Heart left ventricle (tissue), 16 donors: ENCODE measurements at regions not wholly inside any gene's neighbourhood (a gene's known extent, or its start where the extent isn't known, plus 50 kb on each side); places are given as distances from the start of the nearest gene placed in this dataset.

Source experiments
- ATAC-seq, 4 donors: fragments of 200-7000 bp; cut with Tn5 transposase; one replicate each; pipeline ENCODE4 v1.9.1; 2020 to 2022; ENCODE audit warnings: moderate library complexity in 4 of 4, mild to moderate bottlenecking in 3 of 4, moderate number of reproducible peaks in 1 of 4
- DNase-seq, 5 donors: peaks; one replicate each; pipeline ENCODE4 v3.0.0-alpha.2; 2020
- H3K27ac ChIP-seq, 12 donors: fragments of 200-600 bp; sonication (generic) in 4 of 12; one replicate each; pipeline versions ENCODE4 v1.5.0 to v1.8.0; 2016 to 2022; ENCODE audit warnings: mild to moderate bottlenecking in 2 of 12
- H3K27me3 ChIP-seq, 9 donors: fragments of 200-600 bp; sonication (generic) in 2 of 9; one replicate each; pipeline versions ENCODE4 v1.5.1 to v1.8.0; 2016 to 2022; ENCODE audit warnings: mild to moderate bottlenecking in 3 of 9
- H3K36me3 ChIP-seq, 9 donors: fragments of 200-600 bp; sonication (generic) in 2 of 9; one replicate each; pipeline versions ENCODE4 v1.5.0 to v1.8.0; 2018 to 2022; ENCODE audit warnings: mild to moderate bottlenecking in 2 of 9
- H3K4me1 ChIP-seq, 12 donors: fragments of 200-600 bp; sonication (generic) in 4 of 12; one replicate each; pipeline versions ENCODE4 v1.5.0 to v1.8.0; 2016 to 2022; ENCODE audit warnings: mild to moderate bottlenecking in 3 of 12
- H3K4me3 ChIP-seq, 12 donors: fragments of 200-600 bp; sonication (generic) in 4 of 12; one replicate each; pipeline versions ENCODE4 v1.5.0 to v1.8.0; 2017 to 2022; ENCODE audit warnings: mild to moderate bottlenecking in 9 of 12, moderate library complexity in 4 of 12
- H3K9me3 ChIP-seq, 12 donors: fragments of 200-600 bp; sonication (generic) in 4 of 12; one replicate each; pipeline versions ENCODE4 v1.5.0 to v1.8.0; 2016 to 2022; ENCODE audit warnings: mild to moderate bottlenecking in 1 of 12
- CTCF ChIP-seq, 12 donors: fragments of 200-600 bp; sonication (generic) in 4 of 12; IDR thresholded peaks; one replicate each; pipeline versions ENCODE4 v1.5.0 to v1.8.0; 2018 to 2022; ENCODE audit warnings: antibody characterized with exemption in 12 of 12, mild to moderate bottlenecking in 5 of 12
- POLR2A ChIP-seq, 2 donors: fragments of 450-650 bp; IDR thresholded peaks; one replicate each; pipeline ENCODE4 v1.6.1; 2017; ENCODE audit warnings: antibody characterized with exemption in 2 of 2, mild to moderate bottlenecking in 2 of 2, moderate library complexity in 2 of 2
- WGBS, 4 donors: extraction: QIAGEN DNeasy Blood & Tissue Kit in 2 of 4; methylation state at CpG; one replicate each; pipeline versions ENCODE4 v1.1.5 to v1.1.7; 2013 to 2018; 5-methylcytosine and 5-hydroxymethylcytosine counted together
- intact Hi-C, 10 donors: fragments of 100-400 bp; cut with DNase I; formaldehyde crosslinking; loops; one replicate each; pipeline versions ENCODE4 v1.11.1 to v1.14.2; 2022
- donor health status: ischemic (EF 13 %, LVEDD 7.1; RV severe dilation, severe dysfunction).
- donor health status: healthy with polysubstance abuse.
- donor health status: DM: no; HTN: yes; CAD: no.
- donor health status: DM: no; HTN: no; CAD: no.
- donor health status: ischemic (EF 25% LVEDD 6.9; RV normal size, moderate dysfunction).
- donor health status: ischemic (EF 25% LVEDD 5.7; RV mildly dilated, moderate dysfunction).
- donor health status: healthy.
- donor health status: DM: yes; HTN: yes; CAD: no.
- donor health status: ischemic (EF 35%, LVEDD 5.7; RV mildly dilated, moderate dysfunction).
- donor health status: nonischemic (EF 11% LVEDD 7.7; RV severe dilation, severe dysfunction).
- donor health status: DM: yes; HTN: yes; CAD: no.
- donor health status: PGD.
- donor health status: ischemic (EF 29% LVEDD 5.4; RV normal size, mild dysfunction).
- donor health status: nonischemic (EF 23%, LVEDD 6.1; RV moderate dilation, normal function).

DNA sequence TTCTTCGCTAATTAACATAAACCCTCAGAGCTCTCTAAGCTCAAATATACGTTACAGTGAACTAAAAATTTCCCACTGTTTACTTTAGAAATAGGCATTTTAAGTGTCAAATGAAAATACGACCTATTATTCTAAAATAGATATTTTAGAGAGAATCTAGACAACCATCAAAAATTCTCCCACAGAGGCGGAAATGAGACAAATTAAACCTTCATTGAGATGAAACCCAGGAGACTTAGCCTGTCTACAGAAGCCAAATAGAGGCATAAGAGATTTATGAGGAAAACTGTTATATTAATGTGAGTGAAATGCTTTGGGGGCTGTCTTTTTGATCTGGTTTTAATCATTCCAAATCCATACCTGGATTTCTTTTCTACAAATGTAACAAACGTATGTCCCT, 232.0 kb upstream of the GRIA4 start:
- TF ChIP-seq CTCF (IDR thresholded peaks at IDR 0.05) (no peak), POLR2A (IDR thresholded peaks at IDR 0.05) (no peak)
- DNase-seq (no peak), ATAC-seq (no peak)
- no peak overlapping the region for H3K4me3 ChIP-seq
- no peaks in the 10 kb centered on the region for H3K36me3 ChIP-seq
- H3K27me3 ChIP-seq, result no peaks in the 10 kb centered on the region
- 84 to 88% (median 87%) methylated on average over 5 of the region's 5 CpGs for WGBS, 4 donors
- no peaks in the 10 kb centered on the region for H3K4me1 ChIP-seq
- intact Hi-C loops, result no loop called here
- no peak overlapping the region for H3K27ac ChIP-seq
- H3K9me3 ChIP-seq, result peaks cover 0 to 14% (median 0%) of the 10 kb centered on the region in 12 donors

- Histone ChIP-seq H3K27ac (no peak overlapping the region), H3K9me3 (peaks cover 0 to 14% (median 0%) of the 10 kb centered on the region in 12 donors), H3K4me3 (no peak overlapping the region), H3K36me3 (no peaks in the 10 kb centered on the region), H3K4me1 (no peaks in the 10 kb centered on the region), H3K27me3 (no peaks in the 10 kb centered on the region)
- intact Hi-C loops, result no loop called here
- TF ChIP-seq POLR2A (IDR thresholded peaks at IDR 0.05) (no peak), CTCF (IDR thresholded peaks at IDR 0.05) (no peak)
- 26 to 38% (median 35%) methylated on average over 6 of the region's 6 CpGs for WGBS, 4 donors
- DNase-seq (no peak), ATAC-seq (no peak)
These were observed 232.6 kb upstream of the CARD18 start for GRCh38 chr11:105372206-105372605.

DNA sequence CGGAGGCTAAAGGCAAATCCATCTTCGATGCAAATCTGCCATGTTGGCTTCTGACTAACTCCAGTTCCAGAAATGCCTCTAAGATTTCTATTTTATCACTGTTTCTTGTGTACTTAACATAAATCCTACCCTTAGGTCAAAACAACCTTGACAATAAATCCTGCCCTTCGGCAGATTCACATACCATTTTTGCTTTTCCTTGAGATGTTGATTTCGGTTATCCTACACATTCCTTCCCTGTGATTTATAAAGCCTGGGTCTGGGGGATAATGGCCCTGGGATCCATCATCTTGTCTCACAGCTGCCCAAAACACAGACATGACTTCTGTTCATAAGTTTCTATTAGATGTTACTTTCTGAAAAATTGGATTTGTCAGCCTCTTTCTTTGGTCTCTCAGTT, 231.7 kb upstream of the CARD18 start:
- 75 to 81% (median 79%) methylated on average over 4 of the region's 4 CpGs for WGBS, 4 donors
- no peaks in the 10 kb centered on the region for H3K27me3 ChIP-seq
- H3K4me3 ChIP-seq, result no peak overlapping the region
- intact Hi-C loops, result no loop called here
- no peak for TF ChIP-seq CTCF (IDR thresholded peaks at IDR 0.05)
- no peak for TF ChIP-seq POLR2A (IDR thresholded peaks at IDR 0.05)
- no peaks in the 10 kb centered on the region for H3K4me1 ChIP-seq
- ATAC-seq, result no peak
- peaks cover 0 to 9% (median 0%) of the 10 kb centered on the region in 12 donors for H3K9me3 ChIP-seq
- DNase-seq, result no peak
- no peak overlapping the region for H3K27ac ChIP-seq
- H3K36me3 ChIP-seq, result no peaks in the 10 kb centered on the region

- no peak for TF ChIP-seq POLR2A (IDR thresholded peaks at IDR 0.05)
- no peak for TF ChIP-seq CTCF (IDR thresholded peaks at IDR 0.05)
- Histone ChIP-seq H3K27ac (no peak overlapping the region), H3K4me3 (no peak overlapping the region), H3K36me3 (no peaks in the 10 kb centered on the region), H3K27me3 (no peaks in the 10 kb centered on the region), H3K9me3 (no peaks in the 10 kb centered on the region), H3K4me1 (no peaks in the 10 kb centered on the region)
- ATAC-seq, result no peak
- DNase-seq, result no peak
- intact Hi-C loops, result no loop called here
- WGBS, 4 donors, result 47 to 54% (median 49%) methylated on average over 6 of the region's 6 CpGs
These were observed 229.1 kb upstream of the CARD18 start for GRCh38 chr11:105368711-105369110.
